GM19395 (cell line): ENCODE measurements at regions not wholly inside any gene's neighbourhood (a gene's known extent, or its start where the extent isn't known, plus 50 kb on each side); places are given as distances from the start of the nearest gene placed in this dataset.

ENCODE experiments used
- ATAC-seq: cut with Tn5 transposase; IDR thresholded peaks from one replicate; pipeline ENCODE4 v1.9.1; 2021; ENCODE audit warnings: mild to moderate bottlenecking, moderate library complexity; ENCODE audit not compliant: unreplicated experiment

- no peak for ATAC-seq
Observed at GRCh38 chr16:86962913-86963312, 354.3 kb downstream of the C16orf95 start.

GRCh38 chr16:86963600-86964575 is 353.3 kb downstream of the C16orf95 start:
- ATAC-seq, result no peak

- no peak for ATAC-seq
Observed at GRCh38 chr16:86964796-86965241, 352.4 kb downstream of the C16orf95 start.

GRCh38 chr16:86965331-86965730 is 351.9 kb downstream of the C16orf95 start:
- ATAC-seq, result no peak

GRCh38 chr16:86965840-86966550 is 351.2 kb downstream of the C16orf95 start:
- no peak for ATAC-seq

- no peak for ATAC-seq
Observed at GRCh38 chr16:86966777-86967176, 350.4 kb downstream of the C16orf95 start.

- ATAC-seq, result no peak
Observed at GRCh38 chr16:86968866-86969265, 348.3 kb downstream of the C16orf95 start.

GRCh38 chr16:86969716-86970115 is 347.5 kb downstream of the C16orf95 start:
- ATAC-seq, result no peak

GRCh38 chr16:86970279-86970678 is 346.9 kb downstream of the C16orf95 start:
- no peak for ATAC-seq

GRCh38 chr16:86970726-86971125 is 346.5 kb downstream of the C16orf95 start:
- ATAC-seq, result no peak

- ATAC-seq, result no peak
Observed at GRCh38 chr16:86971251-86971650, 345.9 kb downstream of the C16orf95 start.

- no peak for ATAC-seq
Observed at GRCh38 chr16:86974120-86974519, 343.1 kb downstream of the C16orf95 start.

- ATAC-seq, result no peak
Observed at GRCh38 chr16:86975445-86975844, 341.7 kb downstream of the C16orf95 start.

GRCh38 chr16:86977076-86977676 is 340.0 kb downstream of the C16orf95 start:
- ATAC-seq, result no peak

- no peak for ATAC-seq
Observed at GRCh38 chr16:86978445-86979030, 338.7 kb downstream of the C16orf95 start.

- no peak for ATAC-seq
Observed at GRCh38 chr16:86979061-86979460, 338.1 kb downstream of the C16orf95 start.

- no peak for ATAC-seq
Observed at GRCh38 chr16:86979984-86980553, 337.1 kb downstream of the C16orf95 start.

GRCh38 chr16:86980644-86981043 is 336.5 kb downstream of the C16orf95 start:
- no peak for ATAC-seq

GRCh38 chr16:86982347-86982596 is 334.9 kb downstream of the C16orf95 start:
- ATAC-seq, result no peak

GRCh38 chr16:86982912-86983311 is 334.3 kb downstream of the C16orf95 start:
- no peak for ATAC-seq

- ATAC-seq, result no peak
Observed at GRCh38 chr16:86983621-86984020, 333.6 kb downstream of the C16orf95 start.
